COLO668 (cell line): ENCODE measurements at regions not wholly inside any gene's neighbourhood (a gene's known extent, or its start where the extent isn't known, plus 50 kb on each side); places are given as distances from the start of the nearest gene placed in this dataset.

Experiments used
- DNase-seq: peaks from one replicate; lab custom pipeline; 2025; ENCODE audit not compliant: unreplicated experiment; lab: John Stamatoyannopoulos, UW

GRCh38 chr2:109070290-109070689 is 58.7 kb upstream of the SH3RF3 start:
- DNase-seq: no peak

- no peak for DNase-seq
Observed at GRCh38 chr2:109069331-109070194, 59.4 kb upstream of the SH3RF3 start.

DNA sequence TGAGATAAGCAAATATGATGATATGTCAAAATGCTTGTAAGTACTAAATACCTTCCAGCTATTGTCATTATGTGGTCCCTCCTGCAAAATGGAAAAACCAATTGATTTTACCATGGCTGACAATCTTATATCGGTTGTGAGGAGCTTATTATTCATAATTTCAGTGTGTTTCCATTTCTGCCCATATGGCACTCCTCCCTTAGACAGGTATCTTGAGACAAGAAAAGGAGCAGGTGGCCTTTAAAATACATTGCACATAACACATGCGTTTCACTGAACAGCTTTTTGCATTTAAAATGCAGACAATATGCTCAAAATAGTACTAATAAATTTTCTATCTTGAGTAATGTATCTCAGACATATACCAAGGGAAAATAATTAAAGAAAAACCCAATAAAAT is 60.2 kb upstream of the SH3RF3 start:
- no peak for DNase-seq

DNA sequence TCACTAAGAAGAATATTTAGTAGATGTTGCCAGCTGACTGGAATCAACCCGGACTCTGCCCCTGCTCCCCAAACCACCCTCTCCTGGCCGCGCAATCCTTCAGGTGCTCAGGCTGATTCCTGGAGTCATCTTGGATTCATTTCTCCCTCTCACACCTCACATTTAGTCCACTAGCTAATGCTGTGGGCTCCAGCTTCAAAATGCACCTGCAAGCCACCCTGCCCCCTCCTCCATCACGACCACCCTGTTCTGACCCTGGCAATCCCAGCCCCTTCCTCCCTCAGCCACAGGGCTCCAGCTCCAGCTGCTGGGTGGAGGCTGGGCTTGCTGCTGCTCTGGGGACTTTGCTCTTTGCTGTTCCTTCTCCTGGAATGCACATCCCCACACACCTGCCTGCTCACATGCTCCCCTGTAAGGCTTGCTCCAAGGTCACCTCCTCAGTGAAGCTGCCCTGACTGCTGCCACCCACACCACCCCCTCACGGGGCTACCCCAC is 61.3 kb upstream of the SH3RF3 start:
- no peak for DNase-seq

- no peak for DNase-seq
Observed at GRCh38 chr2:109066917-109067597, 61.9 kb upstream of the SH3RF3 start.

GRCh38 chr2:109066501-109066900 is 62.5 kb upstream of the SH3RF3 start:
- no peak for DNase-seq

- no peak for DNase-seq
Observed at GRCh38 chr2:109065391-109065734, 63.6 kb upstream of the SH3RF3 start.

DNA sequence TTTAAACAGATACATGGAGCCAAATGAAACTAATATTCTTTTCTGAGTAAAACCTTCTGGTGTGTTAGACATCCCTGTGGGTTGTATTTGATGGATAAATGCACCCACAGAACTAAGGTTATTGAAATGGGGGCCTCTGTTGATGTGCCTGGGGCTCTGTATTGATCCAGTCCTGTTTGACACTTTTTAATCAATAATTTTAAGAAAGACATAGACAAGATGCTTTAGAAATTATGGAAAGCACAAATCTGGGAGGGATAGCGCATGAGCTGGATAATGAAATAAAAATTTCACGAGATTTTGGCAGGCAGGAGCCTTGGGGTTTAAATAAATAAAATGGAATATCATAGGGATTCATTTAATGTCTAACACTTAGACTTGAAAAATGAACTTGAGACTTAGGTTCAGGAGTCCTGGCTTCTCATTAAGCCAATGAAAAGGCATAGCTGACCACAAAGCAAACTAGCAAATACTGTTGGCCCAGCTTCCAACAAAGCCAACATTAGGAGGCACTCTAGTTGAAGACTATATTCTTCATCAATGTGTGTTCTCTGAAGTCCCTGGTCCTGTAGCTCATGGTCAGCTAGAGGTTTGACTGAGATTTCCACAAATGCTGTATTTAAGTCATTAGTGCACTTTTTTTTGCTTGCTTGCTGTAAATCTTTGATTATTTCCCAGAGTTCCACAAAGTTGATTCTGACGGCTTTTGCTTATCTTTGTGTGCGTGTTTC is 64.2 kb upstream of the SH3RF3 start:
- DNase-seq: no peak

DNA sequence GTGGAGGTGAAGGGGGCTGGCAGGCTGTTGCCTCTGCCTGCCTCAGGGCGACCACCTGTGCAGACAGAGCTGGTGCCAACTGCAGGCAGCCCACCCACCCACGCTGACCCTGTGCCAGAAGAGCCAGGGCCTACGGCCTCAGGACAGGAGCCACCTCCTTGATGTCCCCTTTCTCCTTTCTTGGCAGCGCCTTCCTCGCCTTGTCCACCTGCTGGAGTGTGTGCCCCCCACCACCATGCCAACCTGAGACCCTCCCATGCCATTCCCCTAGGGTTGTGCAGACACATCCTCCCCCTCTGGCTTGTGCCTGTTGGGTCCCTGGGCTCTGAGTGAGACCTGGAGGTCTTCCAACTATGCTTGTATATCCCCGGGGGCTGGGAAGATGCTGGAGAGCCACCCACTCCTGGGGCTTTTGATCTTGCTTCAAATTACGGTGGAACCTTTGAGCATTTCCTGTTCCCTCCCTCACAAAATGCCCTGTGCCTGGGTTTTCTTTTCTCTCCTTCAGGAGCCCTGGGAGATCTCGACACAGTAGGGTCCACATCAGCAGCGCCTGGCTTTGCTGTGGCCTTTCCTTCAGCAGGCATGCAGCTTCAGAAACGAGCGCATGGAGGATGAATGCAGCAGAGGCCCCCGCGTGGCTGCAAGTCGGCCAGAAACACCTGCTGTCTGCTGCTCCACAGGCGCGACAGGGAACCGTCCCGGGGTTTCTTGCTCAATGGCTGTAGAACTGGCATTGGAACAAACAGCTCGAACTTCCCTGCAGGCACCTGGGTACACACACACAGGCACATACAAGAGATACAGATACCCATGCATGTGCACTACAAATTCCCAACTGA is 65.9 kb upstream of the SH3RF3 start:
- peak; percentile 52 for DNase-seq

DNA sequence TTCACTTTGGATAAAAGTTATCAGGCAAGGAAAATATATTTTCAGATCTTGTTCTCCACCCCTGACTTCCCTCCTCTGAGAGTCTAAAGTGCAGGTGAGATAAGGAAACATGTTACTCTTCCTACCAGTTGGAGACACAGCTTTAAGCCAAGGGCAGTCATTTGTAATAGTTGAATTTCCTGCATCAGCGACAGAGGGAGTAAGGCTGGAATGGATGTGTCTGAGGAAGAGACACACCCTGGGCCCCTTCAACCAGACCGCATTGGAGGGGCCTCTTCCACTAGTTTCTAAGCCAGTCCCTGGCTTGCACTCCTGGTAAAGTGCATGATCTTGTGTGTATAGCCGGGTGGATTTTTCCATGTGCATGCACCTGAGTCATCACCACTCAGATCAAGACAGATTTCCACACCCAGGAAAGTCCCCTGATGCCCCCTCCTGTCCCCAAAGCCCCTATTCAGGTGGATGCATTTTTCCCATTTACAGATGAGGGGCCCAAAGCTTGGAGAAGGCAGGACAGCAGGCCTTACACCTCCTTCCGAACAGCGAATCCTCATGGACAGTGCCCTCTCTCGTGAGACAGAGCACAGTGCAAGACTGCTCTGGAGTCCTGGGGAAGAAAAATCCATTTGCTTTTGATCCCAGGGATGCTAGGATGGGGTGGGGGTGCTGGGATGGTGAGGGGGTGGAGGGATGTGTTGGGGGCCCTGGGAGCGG is 66.7 kb upstream of the SH3RF3 start:
- DNase-seq: no peak

DNA sequence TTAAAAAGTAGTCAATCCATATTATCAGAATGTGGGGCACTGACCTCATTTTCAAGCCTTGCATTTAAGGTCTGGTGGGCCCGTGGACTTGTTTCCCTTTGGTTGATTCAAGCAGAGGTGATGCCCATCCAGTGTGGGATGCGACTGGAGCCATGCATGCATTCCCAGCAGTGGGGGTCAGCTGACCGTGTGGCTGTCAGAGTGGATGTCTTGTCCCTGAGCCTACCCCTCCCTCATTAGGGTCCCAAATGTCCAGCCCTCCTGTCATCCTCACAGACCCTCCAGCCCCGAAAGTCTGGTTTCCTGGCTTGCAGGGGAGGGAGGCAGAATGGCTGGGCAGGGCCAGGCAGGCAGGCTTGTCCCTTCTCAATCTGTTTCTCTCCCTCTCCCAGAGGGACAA is 67.3 kb upstream of the SH3RF3 start:
- no peak for DNase-seq

DNA sequence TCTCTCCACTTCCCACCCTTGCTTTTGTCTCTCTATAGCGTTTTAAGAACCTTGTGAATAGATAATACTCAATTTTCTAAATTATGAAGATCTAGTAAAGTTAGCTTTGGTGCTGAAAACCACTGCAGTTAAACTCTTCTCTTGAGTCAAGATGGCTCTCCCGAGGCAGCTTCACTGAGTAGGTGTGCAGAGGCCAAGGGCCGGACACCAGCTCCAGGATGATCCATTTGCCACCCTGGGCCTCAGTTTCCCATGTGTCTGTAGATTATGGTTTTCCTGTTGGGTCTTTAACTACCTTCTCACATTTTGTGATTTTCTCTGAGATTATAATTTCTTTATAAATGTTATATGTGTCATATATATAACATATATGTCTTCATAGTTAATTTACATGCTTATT is 68.5 kb upstream of the SH3RF3 start:
- no peak for DNase-seq

- no peak for DNase-seq
Observed at GRCh38 chr2:109059474-109060165, 69.4 kb upstream of the SH3RF3 start.

GRCh38 chr2:109058802-109059201 is 69.8 kb upstream of the EDAR start:
- DNase-seq: no peak

- no peak for DNase-seq
Observed at GRCh38 chr2:109058191-109058632, 69.2 kb upstream of the EDAR start.

GRCh38 chr2:109057686-109058085 is 68.7 kb upstream of the EDAR start:
- DNase-seq: no peak

DNA sequence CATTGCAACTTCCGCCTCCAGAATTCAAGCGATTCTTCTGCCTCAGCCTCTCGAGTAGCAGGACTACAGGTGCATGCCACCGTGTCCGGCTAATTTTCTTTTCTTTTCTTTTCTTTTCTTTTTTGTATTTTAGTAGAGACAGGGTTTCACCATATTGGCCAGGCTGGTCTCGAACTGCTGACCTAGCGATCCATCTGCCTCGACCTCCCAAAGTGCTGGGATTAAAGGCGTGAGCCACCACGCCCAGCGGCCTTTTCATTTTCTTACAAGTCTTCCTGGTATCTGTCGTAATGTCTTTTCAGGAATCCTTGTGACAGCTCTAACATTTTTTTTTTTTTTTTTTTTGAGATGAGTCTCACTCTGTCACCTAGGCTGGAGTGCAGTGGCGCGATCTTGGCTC is 66.4 kb upstream of the EDAR start:
- no peak for DNase-seq

DNA sequence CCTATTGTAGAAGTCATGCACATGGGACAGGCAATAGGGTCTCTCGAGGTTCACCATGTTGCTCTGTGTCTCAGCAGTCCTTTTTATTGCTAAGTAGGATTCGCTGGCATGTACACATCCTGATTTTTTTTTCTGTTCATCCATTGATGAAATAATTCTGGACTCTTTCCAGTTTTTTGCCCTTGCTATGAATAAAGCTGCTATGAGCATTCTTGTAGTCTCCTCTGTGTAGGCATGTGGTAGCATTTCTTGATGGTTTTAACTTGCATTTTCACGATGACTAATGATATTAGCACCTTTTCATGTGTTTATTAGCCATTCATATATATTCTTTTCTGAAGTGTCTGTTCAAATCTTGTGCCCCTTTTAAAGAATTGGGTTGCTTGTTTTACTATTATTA is 65.8 kb upstream of the EDAR start:
- no peak for DNase-seq

- no peak for DNase-seq
Observed at GRCh38 chr2:109053716-109054115, 64.7 kb upstream of the EDAR start.

DNA sequence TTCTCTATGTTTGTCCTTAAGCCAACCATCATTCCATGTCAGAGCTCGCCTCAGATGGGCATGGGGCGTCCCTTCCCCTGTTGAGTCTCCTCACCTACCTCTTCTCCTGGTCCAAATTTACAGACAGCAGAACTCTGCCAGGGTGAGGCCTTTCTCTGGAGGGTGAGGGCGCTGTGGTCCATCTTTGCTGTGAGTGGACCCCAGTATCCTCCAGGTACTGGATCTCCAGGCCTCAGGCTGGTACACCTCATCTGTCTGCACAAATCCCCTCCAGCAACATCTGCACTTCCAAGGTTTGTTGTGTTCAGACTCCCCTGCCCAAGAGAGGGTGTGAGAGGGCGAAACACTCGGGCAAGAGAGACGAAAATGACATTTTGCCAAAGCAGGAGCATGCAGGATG is 63.9 kb upstream of the EDAR start:
- DNase-seq: no peak
